Keratinocyte (primary cell): ENCODE measurements at regions not wholly inside any gene's neighbourhood (a gene's known extent, or its start where the extent isn't known, plus 50 kb on each side); places are given as distances from the start of the nearest gene placed in this dataset.

Experiments
- DNase-seq: peaks from one replicate; pipeline ENCODE4 v3.0.0-alpha.2; 2011; ENCODE audit warnings: low read depth, missing footprints, low spot score
- FAIRE-seq: peaks from 2 replicates; lab custom pipeline; 2011; peaks lifted over from hg19 to GRCh38; lab: Jason Lieb, UNC
- H2AFZ ChIP-seq: 2 replicates; pipeline ENCODE4 v1.6.0; 2012; ENCODE audit warnings: low read length, control low read depth, inconsistent platforms; ENCODE audit not compliant: control insufficient read depth
- H3K27ac ChIP-seq: 2 replicates; pipeline ENCODE4 v1.5.1; 2011; ENCODE audit warnings: low read length; ENCODE audit not compliant: control insufficient read depth, insufficient read depth
- H3K27me3 ChIP-seq: 3 replicates; pipeline ENCODE4 v1.6.0; 2011; ENCODE audit warnings: low read length; ENCODE audit not compliant: control insufficient read depth, insufficient read depth; ENCODE audit errors: extremely low read depth
- H3K36me3 ChIP-seq, 2 experiments: 2 replicates in 1 of 2; 3 replicates in 1 of 2; pipeline ENCODE4 v1.5.1; 2011; ENCODE audit warnings: low read length in 2 of 2, mild to moderate bottlenecking in 1 of 2; ENCODE audit not compliant: control insufficient read depth in 2 of 2, insufficient read depth in 2 of 2; ENCODE audit errors: extremely low read depth in 1 of 2
- H3K4me1 ChIP-seq: 3 replicates; pipeline ENCODE4 v1.5.1; 2011; ENCODE audit warnings: low read length; ENCODE audit not compliant: control insufficient read depth, insufficient read depth; ENCODE audit errors: extremely low read depth
- H3K4me2 ChIP-seq: 3 replicates; pipeline ENCODE4 v1.6.0; 2011; ENCODE audit warnings: low read depth, low read length; ENCODE audit not compliant: control insufficient read depth, insufficient read depth; ENCODE audit errors: extremely low read depth
- H3K4me3 ChIP-seq, 3 experiments: fragments of 200-600 bp in 1 of 3; sonication (generic) in 1 of 3; 2 replicates in 2 of 3; 3 replicates in 1 of 3; pipeline ENCODE4 v1.5.1; 2011 to 2016; ENCODE audit warnings: low read length in 3 of 3, mild to moderate bottlenecking in 3 of 3, control low read depth in 2 of 3, inconsistent platforms in 1 of 3, low read depth in 1 of 3, mixed read lengths in 1 of 3, mixed run types in 1 of 3, moderate library complexity in 1 of 3; ENCODE audit not compliant: control insufficient read depth in 2 of 3, insufficient read depth in 2 of 3; ENCODE audit errors: extremely low read depth in 1 of 3
- H3K79me2 ChIP-seq: 2 replicates; pipeline ENCODE4 v1.6.0; 2012; ENCODE audit warnings: low read length; ENCODE audit not compliant: control insufficient read depth, insufficient read depth
- H3K9ac ChIP-seq: 3 replicates; pipeline ENCODE4 v1.6.0; 2011; ENCODE audit warnings: low read length; ENCODE audit not compliant: control insufficient read depth, insufficient read depth; ENCODE audit errors: extremely low read depth
- H3K9me1 ChIP-seq: 3 replicates; pipeline ENCODE4 v1.6.0; 2011; ENCODE audit warnings: low read length; ENCODE audit not compliant: control insufficient read depth, insufficient read depth; ENCODE audit errors: extremely low read depth
- H3K9me3 ChIP-seq: 2 replicates; pipeline ENCODE4 v1.5.1; 2012; ENCODE audit warnings: low read depth, low read length; ENCODE audit not compliant: control insufficient read depth
- H4K20me1 ChIP-seq: 3 replicates; pipeline ENCODE4 v1.6.0; 2011; ENCODE audit warnings: low read length; ENCODE audit not compliant: control insufficient read depth, insufficient read depth; ENCODE audit errors: extremely low read depth
- EZH2 ChIP-seq: IDR thresholded peaks from one replicate; pipeline ENCODE4 v1.6.1; 2012; ENCODE audit warnings: inconsistent platforms, mild to moderate bottlenecking, low read length, moderate library complexity
- dilution Hi-C: fragments of 300-500 bp; cut with MboI; formaldehyde crosslinking; loops from one replicate; pipeline ENCODE4 v1.7.0; 2020; ENCODE audit warnings: low sequenced_read_pairs; ENCODE audit not compliant: extremely low pct_ligation_motif_present
- TF ChIP-seq, protein P1 (sequence below), 3 experiments: IDR thresholded peaks in 1 of 3; conservative IDR thresholded peaks in 1 of 3; optimal IDR thresholded peaks in 1 of 3; 2 replicates in 2 of 3; 3 replicates in 1 of 3; pipeline versions ENCODE3 to v1.5.1; 2011; ENCODE audit warnings: low read length in 3 of 3, mild to moderate bottlenecking in 3 of 3, moderate library complexity in 2 of 3, control low read depth in 1 of 3, inconsistent platforms in 1 of 3; ENCODE audit not compliant: insufficient read depth in 2 of 3; ENCODE audit errors: extremely low read depth in 1 of 3

GRCh38 chr1:69139007-69139406 lies 428.7 kb upstream of the LRRC7 start:
- dilution Hi-C loops, result no loop called here
- DNase-seq (no peak), FAIRE-seq (no peak)
- no peaks in the 10 kb centered on the region for H3K9me3 ChIP-seq
- no peaks in the 10 kb centered on the region for H3K9me1 ChIP-seq
- no peaks in the 10 kb centered on the region for H3K79me2 ChIP-seq
- H3K36me3 ChIP-seq, result no peaks in the 10 kb centered on the region
- H3K4me2 ChIP-seq, result no peak overlapping the region
- no peaks in the 10 kb centered on the region for H3K27me3 ChIP-seq
- H4K20me1 ChIP-seq, result no peaks in the 10 kb centered on the region
- H3K9ac ChIP-seq, result no peak overlapping the region
- H2AFZ ChIP-seq, result no peak overlapping the region
- H3K4me1 ChIP-seq, result no peaks in the 10 kb centered on the region
- TF ChIP-seq, protein P1, sequence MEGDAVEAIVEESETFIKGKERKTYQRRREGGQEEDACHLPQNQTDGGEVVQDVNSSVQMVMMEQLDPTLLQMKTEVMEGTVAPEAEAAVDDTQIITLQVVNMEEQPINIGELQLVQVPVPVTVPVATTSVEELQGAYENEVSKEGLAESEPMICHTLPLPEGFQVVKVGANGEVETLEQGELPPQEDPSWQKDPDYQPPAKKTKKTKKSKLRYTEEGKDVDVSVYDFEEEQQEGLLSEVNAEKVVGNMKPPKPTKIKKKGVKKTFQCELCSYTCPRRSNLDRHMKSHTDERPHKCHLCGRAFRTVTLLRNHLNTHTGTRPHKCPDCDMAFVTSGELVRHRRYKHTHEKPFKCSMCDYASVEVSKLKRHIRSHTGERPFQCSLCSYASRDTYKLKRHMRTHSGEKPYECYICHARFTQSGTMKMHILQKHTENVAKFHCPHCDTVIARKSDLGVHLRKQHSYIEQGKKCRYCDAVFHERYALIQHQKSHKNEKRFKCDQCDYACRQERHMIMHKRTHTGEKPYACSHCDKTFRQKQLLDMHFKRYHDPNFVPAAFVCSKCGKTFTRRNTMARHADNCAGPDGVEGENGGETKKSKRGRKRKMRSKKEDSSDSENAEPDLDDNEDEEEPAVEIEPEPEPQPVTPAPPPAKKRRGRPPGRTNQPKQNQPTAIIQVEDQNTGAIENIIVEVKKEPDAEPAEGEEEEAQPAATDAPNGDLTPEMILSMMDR (optimal IDR thresholded peaks at IDR 0.05 in 1 of 3, IDR thresholded peaks at IDR 0.05 in 1 of 3, conservative IDR thresholded peaks at IDR 0.05 in 1 of 3; ENCODE audit: extremely low read depth in 1 of 3, insufficient read depth in 2 of 3, low read length in 3 of 3), result no peak
- TF ChIP-seq EZH2, result no peak
- H3K4me3 ChIP-seq, result no peak overlapping the region
- H3K27ac ChIP-seq, result no peak overlapping the region

DNA sequence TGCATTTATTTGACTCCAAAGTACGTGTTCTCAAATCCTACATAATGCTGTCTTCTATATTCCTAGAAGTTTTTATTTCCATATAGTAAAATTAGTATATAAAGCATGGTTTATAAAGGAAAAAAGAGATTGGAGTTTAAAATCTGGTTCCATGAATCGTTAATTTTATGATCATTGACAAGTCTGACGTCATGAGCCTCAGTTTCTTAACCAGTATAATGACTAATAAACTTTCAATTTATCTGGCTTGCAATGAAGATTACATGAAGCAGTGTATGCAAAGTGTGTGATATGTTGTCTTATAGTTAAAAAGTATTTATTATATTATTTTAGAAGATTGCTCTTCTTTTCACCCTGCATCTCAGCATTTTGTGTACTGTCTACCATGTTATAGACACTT lies 421.4 kb upstream of the LRRC7 start:
- FAIRE-seq (no peak), DNase-seq (no peak)
- no peaks in the 10 kb centered on the region for H3K27me3 ChIP-seq
- H4K20me1 ChIP-seq, result no peaks in the 10 kb centered on the region
- dilution Hi-C loops, result no loop called here
- no peak overlapping the region for H3K9ac ChIP-seq
- H3K9me3 ChIP-seq, result no peaks in the 10 kb centered on the region
- H3K4me1 ChIP-seq, result no peaks in the 10 kb centered on the region
- no peaks in the 10 kb centered on the region for H3K79me2 ChIP-seq
- H2AFZ ChIP-seq, result no peak overlapping the region
- no peak overlapping the region for H3K4me2 ChIP-seq
- no peak for TF ChIP-seq EZH2
- TF ChIP-seq, protein P1 (optimal IDR thresholded peaks at IDR 0.05 in 1 of 3, IDR thresholded peaks at IDR 0.05 in 1 of 3, conservative IDR thresholded peaks at IDR 0.05 in 1 of 3; ENCODE audit: extremely low read depth in 1 of 3, insufficient read depth in 2 of 3, low read length in 3 of 3), result no peak
- no peak overlapping the region for H3K4me3 ChIP-seq
- no peaks in the 10 kb centered on the region for H3K9me1 ChIP-seq
- no peak overlapping the region for H3K27ac ChIP-seq
- H3K36me3 ChIP-seq, result no peaks in the 10 kb centered on the region
